ENCODE measurements at regions not wholly inside any gene's neighbourhood (a gene's known extent, or its start where the extent isn't known, plus 50 kb on each side); places are given as distances from the start of the nearest gene placed in this dataset.
"Not testable (repeated sequence)": the region's sequence is repeated elsewhere in the genome, so short reads cannot be mapped to it uniquely, and the experiment has no call there.

- Histone ChIP-seq H3K4me3 (ENCODE audit: low read length in 2 of 2) (no peak overlapping the region), H3K23ac (ENCODE audit: low read depth, low read length, poor library complexity) (no peak overlapping the region), H3K9me3 (replicated peaks in 1 of 2; ENCODE audit: control insufficient read depth in 2 of 2, insufficient read depth in 1 of 2, low read depth in 1 of 2, low read length in 2 of 2) (no peaks in the 10 kb centered on the region), H3K14ac (ENCODE audit: low read length) (no peak overlapping the region), H4K8ac (ENCODE audit: low read depth, low read length) (no peak overlapping the region), H3K27ac (replicated peaks; ENCODE audit: low read length) (no peak overlapping the region), H3K36me3 (replicated peaks in 1 of 2; ENCODE audit: control insufficient read depth in 2 of 2, insufficient read depth in 2 of 2, low read length in 2 of 2) (no peaks in the 10 kb centered on the region), H3K9ac (ENCODE audit: low read depth, low read length, poor library complexity) (no peak overlapping the region), H2AK5ac (ENCODE audit: low read depth, low read length) (no peak overlapping the region), H2AFZ (ENCODE audit: low read length) (no peak overlapping the region), H3K4me1 (ENCODE audit: control insufficient read depth in 2 of 2, insufficient read depth in 1 of 2, low read depth in 1 of 2, low read length in 2 of 2) (peaks cover 0 to 4% of the 10 kb centered on the region in 2 donors), H2BK5ac (ENCODE audit: low read length) (no peak overlapping the region), H3K4me2 (ENCODE audit: insufficient read depth, low read length, poor library complexity, severe bottlenecking) (no peak overlapping the region), H3K79me1 (ENCODE audit: low read depth, low read length) (no peaks in the 10 kb centered on the region), H2BK12ac (ENCODE audit: low read length) (no peak overlapping the region), H3K18ac (ENCODE audit: low read length) (no peak overlapping the region), H2BK120ac (ENCODE audit: low read depth, low read length) (no peak overlapping the region), H3K4ac (ENCODE audit: low read length) (no peak overlapping the region), H4K91ac (ENCODE audit: low read depth, low read length, poor library complexity) (no peak overlapping the region), H3K27me3 (ENCODE audit: control insufficient read depth in 3 of 3, insufficient read depth in 3 of 3, low read depth in 1 of 3, low read length in 3 of 3) (peaks cover 0 to 3% (median 0%) of the 10 kb centered on the region in 3 experiments), H2BK15ac (ENCODE audit: low read length) (no peak overlapping the region)
- DNase-seq (ENCODE audit: low spot score): no peak
- no CpG with 5 or more reads among the region's 13 CpGs for WGBS, 2 donors (ENCODE audit: extremely low coverage in 2 of 2, insufficient read length in 2 of 2, insufficient replicate concordance in 1 of 2)
These were observed 315.0 kb downstream of the BRD1 start for GRCh38 chr22:49512487-49513165.

GRCh38 chr22:49511393-49512189 is 316.1 kb downstream of the BRD1 start:
- not testable (repeated sequence) for H3K27me3 ChIP-seq (ENCODE audit: control insufficient read depth in 3 of 3, insufficient read depth in 3 of 3, low read depth in 1 of 3, low read length in 3 of 3); H3K9ac ChIP-seq (ENCODE audit: low read depth, low read length, poor library complexity); H2BK12ac ChIP-seq (ENCODE audit: low read length)

GRCh38 chr22:49510718-49511117 is 317.0 kb downstream of the BRD1 start:
- Histone ChIP-seq H3K23ac (ENCODE audit: low read depth, low read length, poor library complexity) (no peak overlapping the region), H3K14ac (ENCODE audit: low read length) (no peak overlapping the region), H2AFZ (ENCODE audit: low read length) (no peak overlapping the region), H3K18ac (ENCODE audit: low read length) (no peak overlapping the region), H3K4ac (ENCODE audit: low read length) (no peak overlapping the region), H2BK120ac (ENCODE audit: low read depth, low read length) (no peak overlapping the region), H3K36me3 (replicated peaks in 1 of 2; ENCODE audit: control insufficient read depth in 2 of 2, insufficient read depth in 2 of 2, low read length in 2 of 2) (no peaks in the 10 kb centered on the region), H2BK5ac (ENCODE audit: low read length) (no peak overlapping the region), H2BK15ac (ENCODE audit: low read length) (no peak overlapping the region), H3K4me2 (ENCODE audit: insufficient read depth, low read length, poor library complexity, severe bottlenecking) (no peak overlapping the region), H3K27me3 (ENCODE audit: control insufficient read depth in 3 of 3, insufficient read depth in 3 of 3, low read depth in 1 of 3, low read length in 3 of 3) (peaks cover 0 to 3% (median 0%) of the 10 kb centered on the region in 3 experiments), H3K4me3 (ENCODE audit: low read length in 2 of 2) (no peak overlapping the region), H3K9ac (ENCODE audit: low read depth, low read length, poor library complexity) (no peak overlapping the region), H3K4me1 (ENCODE audit: control insufficient read depth in 2 of 2, insufficient read depth in 1 of 2, low read depth in 1 of 2, low read length in 2 of 2) (peaks cover 0 to 4% of the 10 kb centered on the region in 2 donors), H2AK5ac (ENCODE audit: low read depth, low read length) (no peak overlapping the region), H4K91ac (ENCODE audit: low read depth, low read length, poor library complexity) (no peak overlapping the region), H3K27ac (replicated peaks; ENCODE audit: low read length) (no peak overlapping the region), H3K9me3 (replicated peaks in 1 of 2; ENCODE audit: control insufficient read depth in 2 of 2, insufficient read depth in 1 of 2, low read depth in 1 of 2, low read length in 2 of 2) (no peaks in the 10 kb centered on the region), H3K79me1 (ENCODE audit: low read depth, low read length) (no peaks in the 10 kb centered on the region), H4K8ac (ENCODE audit: low read depth, low read length) (no peak overlapping the region), H2BK12ac (ENCODE audit: low read length) (no peak overlapping the region)
- DNase-seq (ENCODE audit: low spot score): no peak
- no CpG with 5 or more reads among the region's 1 CpG for WGBS, 2 donors (ENCODE audit: extremely low coverage in 2 of 2, insufficient read length in 2 of 2, insufficient replicate concordance in 1 of 2)

More at GRCh38 chr22:49511393-49512189, 316.1 kb downstream of the BRD1 start:
- not testable (repeated sequence) for H3K27ac ChIP-seq (replicated peaks; ENCODE audit: low read length); DNase-seq (ENCODE audit: low spot score); H3K4ac ChIP-seq (ENCODE audit: low read length); H3K14ac ChIP-seq (ENCODE audit: low read length); H3K4me1 ChIP-seq (ENCODE audit: control insufficient read depth in 2 of 2, insufficient read depth in 1 of 2, low read depth in 1 of 2, low read length in 2 of 2); H2BK120ac ChIP-seq (ENCODE audit: low read depth, low read length); H3K4me2 ChIP-seq (ENCODE audit: insufficient read depth, low read length, poor library complexity, severe bottlenecking); H3K18ac ChIP-seq (ENCODE audit: low read length); H2BK15ac ChIP-seq (ENCODE audit: low read length); H3K4me3 ChIP-seq (ENCODE audit: low read length in 2 of 2); H4K8ac ChIP-seq (ENCODE audit: low read depth, low read length); H3K36me3 ChIP-seq (replicated peaks in 1 of 2; ENCODE audit: control insufficient read depth in 2 of 2, insufficient read depth in 2 of 2, low read length in 2 of 2); H2BK5ac ChIP-seq (ENCODE audit: low read length); H4K91ac ChIP-seq (ENCODE audit: low read depth, low read length, poor library complexity); H3K23ac ChIP-seq (ENCODE audit: low read depth, low read length, poor library complexity); H2AFZ ChIP-seq (ENCODE audit: low read length); H3K9me3 ChIP-seq (replicated peaks in 1 of 2; ENCODE audit: control insufficient read depth in 2 of 2, insufficient read depth in 1 of 2, low read depth in 1 of 2, low read length in 2 of 2); H2AK5ac ChIP-seq (ENCODE audit: low read depth, low read length); H3K79me1 ChIP-seq (ENCODE audit: low read depth, low read length)
- no CpG with 5 or more reads among the region's 5 CpGs for WGBS, 2 donors (ENCODE audit: extremely low coverage in 2 of 2, insufficient read length in 2 of 2, insufficient replicate concordance in 1 of 2)

- Histone ChIP-seq H4K8ac (ENCODE audit: low read depth, low read length) (no peak overlapping the region), H2BK120ac (ENCODE audit: low read depth, low read length) (no peak overlapping the region), H3K9me3 (replicated peaks in 1 of 2; ENCODE audit: control insufficient read depth in 2 of 2, insufficient read depth in 1 of 2, low read depth in 1 of 2, low read length in 2 of 2) (no peaks in the 10 kb centered on the region), H3K4me2 (ENCODE audit: insufficient read depth, low read length, poor library complexity, severe bottlenecking) (no peak overlapping the region), H2AK5ac (ENCODE audit: low read depth, low read length) (no peak overlapping the region), H3K9ac (ENCODE audit: low read depth, low read length, poor library complexity) (no peak overlapping the region), H3K18ac (ENCODE audit: low read length) (no peak overlapping the region), H3K4ac (ENCODE audit: low read length) (no peak overlapping the region), H2BK15ac (ENCODE audit: low read length) (no peak overlapping the region), H3K27ac (replicated peaks; ENCODE audit: low read length) (no peak overlapping the region), H3K23ac (ENCODE audit: low read depth, low read length, poor library complexity) (no peak overlapping the region), H4K91ac (ENCODE audit: low read depth, low read length, poor library complexity) (no peak overlapping the region), H3K4me1 (ENCODE audit: control insufficient read depth in 2 of 2, insufficient read depth in 1 of 2, low read depth in 1 of 2, low read length in 2 of 2) (no peaks in the 10 kb centered on the region), H3K36me3 (replicated peaks in 1 of 2; ENCODE audit: control insufficient read depth in 2 of 2, insufficient read depth in 2 of 2, low read length in 2 of 2) (no peaks in the 10 kb centered on the region), H2BK5ac (ENCODE audit: low read length) (no peak overlapping the region), H2BK12ac (ENCODE audit: low read length) (no peak overlapping the region), H3K4me3 (ENCODE audit: low read length in 2 of 2) (no peak overlapping the region), H3K27me3 (ENCODE audit: control insufficient read depth in 3 of 3, insufficient read depth in 3 of 3, low read depth in 1 of 3, low read length in 3 of 3) (peaks cover 0 to 3% (median 0%) of the 10 kb centered on the region in 3 experiments), H3K79me1 (ENCODE audit: low read depth, low read length) (no peaks in the 10 kb centered on the region), H3K14ac (ENCODE audit: low read length) (no peak overlapping the region), H2AFZ (ENCODE audit: low read length) (no peak overlapping the region)
- no CpG with 5 or more reads among the region's 7 CpGs for WGBS, 2 donors (ENCODE audit: extremely low coverage in 2 of 2, insufficient read length in 2 of 2, insufficient replicate concordance in 1 of 2)
- DNase-seq (ENCODE audit: low spot score): no peak
These were observed 318.7 kb downstream of the BRD1 start for GRCh38 chr22:49509016-49509415.
